D721Med (cell line): ENCODE measurements at regions not wholly inside any gene's neighbourhood (a gene's known extent, or its start where the extent isn't known, plus 50 kb on each side); places are given as distances from the start of the nearest gene placed in this dataset.
A peak's percentile ranks its signal among the peaks of the same experiment; 100 is the strongest.

Source experiments
- DNase-seq: peaks from one replicate; pipeline ENCODE4 v3.0.0; 2011; ENCODE audit warnings: low spot score; ENCODE audit not compliant: insufficient read length
- FAIRE-seq: peaks from 2 replicates; lab custom pipeline; 2011; peaks lifted over from hg19 to GRCh38; lab: Jason Lieb, UNC
- TF ChIP-seq, protein P1 (sequence below): IDR thresholded peaks from 2 replicates; pipeline ENCODE4 v1.5.1; 2012; ENCODE audit warnings: mild to moderate bottlenecking, control low read depth; ENCODE audit not compliant: insufficient read depth; ENCODE audit errors: missing control alignments

DNA sequence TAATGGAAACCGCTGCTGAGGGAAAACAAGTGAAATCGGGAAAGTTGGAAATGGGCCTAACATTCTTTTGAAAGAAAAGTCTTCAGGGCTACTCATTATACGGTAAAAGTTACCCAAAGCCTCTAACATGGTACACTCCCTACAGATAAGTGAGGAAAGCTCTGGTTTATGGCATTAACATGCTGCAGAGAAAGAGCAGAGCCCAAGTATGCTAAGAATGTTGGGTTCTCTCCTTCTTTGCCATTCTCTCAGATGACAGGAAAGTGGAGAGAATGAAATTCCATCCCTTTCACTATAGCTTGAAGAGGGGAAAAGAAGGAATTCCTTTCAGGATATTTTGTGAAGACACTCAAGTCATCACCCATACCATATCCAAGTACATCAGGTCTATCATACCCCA is 348.0 kb downstream of the SEC23A start:
- DNase-seq, result no peak
- no peak for FAIRE-seq
- TF ChIP-seq, protein P1, sequence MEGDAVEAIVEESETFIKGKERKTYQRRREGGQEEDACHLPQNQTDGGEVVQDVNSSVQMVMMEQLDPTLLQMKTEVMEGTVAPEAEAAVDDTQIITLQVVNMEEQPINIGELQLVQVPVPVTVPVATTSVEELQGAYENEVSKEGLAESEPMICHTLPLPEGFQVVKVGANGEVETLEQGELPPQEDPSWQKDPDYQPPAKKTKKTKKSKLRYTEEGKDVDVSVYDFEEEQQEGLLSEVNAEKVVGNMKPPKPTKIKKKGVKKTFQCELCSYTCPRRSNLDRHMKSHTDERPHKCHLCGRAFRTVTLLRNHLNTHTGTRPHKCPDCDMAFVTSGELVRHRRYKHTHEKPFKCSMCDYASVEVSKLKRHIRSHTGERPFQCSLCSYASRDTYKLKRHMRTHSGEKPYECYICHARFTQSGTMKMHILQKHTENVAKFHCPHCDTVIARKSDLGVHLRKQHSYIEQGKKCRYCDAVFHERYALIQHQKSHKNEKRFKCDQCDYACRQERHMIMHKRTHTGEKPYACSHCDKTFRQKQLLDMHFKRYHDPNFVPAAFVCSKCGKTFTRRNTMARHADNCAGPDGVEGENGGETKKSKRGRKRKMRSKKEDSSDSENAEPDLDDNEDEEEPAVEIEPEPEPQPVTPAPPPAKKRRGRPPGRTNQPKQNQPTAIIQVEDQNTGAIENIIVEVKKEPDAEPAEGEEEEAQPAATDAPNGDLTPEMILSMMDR, result no peak

DNA sequence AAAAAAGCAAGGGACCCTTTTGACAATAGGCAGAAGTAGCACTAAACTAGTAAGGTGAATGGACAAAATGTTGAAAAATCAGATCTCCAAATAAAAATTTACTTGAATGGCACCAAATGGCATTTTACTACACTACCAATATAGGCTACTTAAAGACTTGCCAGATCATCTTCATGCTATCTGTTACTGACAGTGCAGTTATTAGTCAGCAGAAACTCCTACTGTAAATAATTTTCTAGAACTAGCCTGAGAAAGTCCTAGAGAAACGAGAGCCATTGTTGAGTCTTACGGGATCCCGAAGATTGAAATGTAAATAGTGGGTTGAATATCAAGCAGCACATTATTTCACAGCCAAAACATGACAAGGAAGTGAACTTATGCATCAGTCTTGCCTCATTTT is 350.3 kb downstream of the SEC23A start:
- TF ChIP-seq, protein P1, result no peak
- DNase-seq (no peak), FAIRE-seq (no peak)

DNA sequence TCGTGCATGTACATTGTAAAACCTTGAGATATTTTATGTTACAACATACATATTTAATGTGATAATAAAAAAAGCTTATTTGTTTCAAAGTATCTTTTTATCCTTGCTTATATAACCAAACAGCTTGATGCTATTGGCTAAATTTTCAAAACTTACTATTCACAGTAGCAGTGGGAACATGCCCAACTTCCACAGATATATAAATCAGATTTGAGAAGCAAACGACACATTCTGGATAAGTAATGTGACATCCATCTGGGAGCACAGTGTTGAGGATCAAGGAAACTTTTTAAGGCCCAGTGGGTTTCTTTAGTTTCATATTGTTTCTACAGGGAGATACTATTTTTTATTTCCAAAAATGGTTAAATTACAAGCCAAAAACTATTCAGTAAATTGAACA is 350.7 kb downstream of the SEC23A start:
- TF ChIP-seq, protein P1, result no peak
- FAIRE-seq (no peak), DNase-seq (no peak)

DNA sequence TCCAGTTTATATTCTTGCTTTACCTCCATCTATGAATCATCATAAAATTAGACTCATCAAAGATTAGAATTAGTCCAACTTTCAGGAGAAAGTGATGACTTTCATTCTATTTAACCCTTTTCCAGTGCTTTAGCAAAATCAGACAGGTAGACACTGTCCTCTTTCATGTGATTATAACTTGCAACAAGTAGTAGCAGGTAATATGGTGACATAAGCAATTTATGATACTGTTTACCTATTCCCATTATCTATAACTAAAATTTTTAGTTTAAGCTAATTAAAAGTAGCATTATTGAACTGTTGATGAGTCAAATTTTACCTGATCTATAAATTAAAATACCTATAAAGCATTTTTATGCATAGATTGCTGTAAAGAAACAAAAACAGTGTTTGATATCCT is 351.6 kb downstream of the SEC23A start:
- FAIRE-seq (no peak), DNase-seq (no peak)
- TF ChIP-seq, protein P1, result no peak

DNA sequence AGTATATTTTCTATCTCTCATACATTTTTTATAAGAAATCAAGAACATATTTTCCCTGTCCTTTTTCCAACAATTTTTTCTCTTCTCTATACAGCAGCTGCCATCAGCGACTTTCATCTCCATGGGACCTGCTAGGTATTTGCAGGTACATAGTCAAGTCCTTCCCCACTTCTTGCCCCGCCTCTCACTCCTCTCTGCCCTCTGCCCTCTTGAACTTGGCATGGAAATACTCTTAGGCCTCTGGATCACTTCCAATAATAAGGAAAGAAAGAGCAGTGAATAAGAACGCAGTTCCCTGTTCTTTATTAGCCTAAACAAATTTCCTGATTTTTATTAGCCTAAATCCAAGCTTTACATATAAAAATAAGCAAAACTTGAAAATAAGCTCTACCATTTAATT is 353.1 kb downstream of the SEC23A start:
- TF ChIP-seq, protein P1, result no peak
- FAIRE-seq, result no peak
- no peak for DNase-seq

DNA sequence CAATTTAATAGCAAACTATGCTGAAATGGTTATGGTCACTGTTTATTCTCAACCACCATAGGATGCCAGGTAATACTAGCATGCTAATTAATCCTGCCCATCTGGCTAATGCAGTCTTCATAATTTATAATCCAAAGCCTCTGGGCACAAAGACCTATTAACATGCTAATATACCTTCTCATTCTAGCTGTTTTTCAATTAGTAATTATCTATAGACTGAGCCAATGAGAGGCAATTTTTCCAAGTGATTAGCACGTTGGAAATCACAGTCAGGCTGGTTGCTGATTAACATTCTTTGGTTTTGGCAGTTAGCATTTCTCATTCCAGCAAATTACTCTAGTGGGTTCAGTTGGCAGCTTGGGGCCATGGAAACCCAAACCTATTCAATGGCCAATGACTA is 357.2 kb downstream of the SEC23A start:
- TF ChIP-seq, protein P1, result no peak
- peak; percentile 86 for FAIRE-seq
- no peak for DNase-seq

DNA sequence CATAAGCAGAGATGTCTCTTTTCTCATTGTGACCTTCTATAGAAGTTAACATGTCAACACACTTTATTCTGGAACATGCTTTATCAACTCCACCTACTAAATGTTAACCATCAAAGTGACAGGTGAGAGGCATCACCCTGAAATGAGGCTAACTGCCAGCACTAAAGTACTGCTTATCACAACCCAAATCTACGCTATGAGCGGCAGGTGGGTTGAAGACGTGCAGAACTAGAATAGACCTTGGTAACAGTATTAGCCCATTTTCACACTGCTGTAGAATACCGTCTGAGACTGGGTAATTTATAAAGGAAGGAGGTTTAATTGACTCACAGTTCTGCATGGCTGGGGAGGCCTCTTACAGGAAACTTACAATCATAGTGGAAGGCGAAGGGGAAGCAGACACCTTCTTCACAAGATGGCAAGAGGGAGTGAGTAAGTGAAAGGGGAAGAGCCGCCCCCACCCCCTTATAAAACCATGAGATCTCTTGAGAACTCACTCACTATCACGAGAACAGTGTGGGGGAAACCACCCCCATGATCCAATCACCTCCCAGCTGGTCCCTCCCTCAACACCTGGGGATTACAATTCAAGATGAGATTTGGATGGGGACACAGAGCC is 359.0 kb downstream of the SEC23A start:
- DNase-seq (no peak), FAIRE-seq (no peak)
- TF ChIP-seq, protein P1, result no peak
